Pancreas (tissue), 10 donors: ENCODE measurements at regions not wholly inside any gene's neighbourhood (a gene's known extent, or its start where the extent isn't known, plus 50 kb on each side); places are given as distances from the start of the nearest gene placed in this dataset.

ENCODE experiments used
- ATAC-seq, 4 donors: fragments of 200-7000 bp; cut with Tn5 transposase; one replicate each; pipeline versions ENCODE4 v1.8.0 to v1.9.1; 2020; ENCODE audit warnings: mild to moderate bottlenecking in 4 of 4, moderate library complexity in 4 of 4
- DNase-seq, 6 donors: peaks; one replicate each; pipeline ENCODE4 v3.0.0-alpha.2; 2020
- FAIRE-seq: peaks from 2 replicates; lab custom pipeline; 2012; peaks lifted over from hg19 to GRCh38; lab: Jason Lieb, UNC
- H3K27ac ChIP-seq, 4 donors: fragments of 200-600 bp; sonication (generic); 1 replicate in 3 of 4; 2 replicates in 1 of 4; pipeline versions ENCODE4 v1.5.0 to v1.8.0; 2020
- H3K27me3 ChIP-seq, 4 donors: fragments of 200-600 bp; one replicate each; pipeline ENCODE4 v1.8.0; 2021
- H3K36me3 ChIP-seq, 3 donors: fragments of 200-600 bp; sonication (generic) in 1 of 3; one replicate each; pipeline versions ENCODE4 v1.5.0 to v1.8.0; 2020 to 2021
- H3K4me1 ChIP-seq, 3 donors: fragments of 200-600 bp; one replicate each; pipeline ENCODE4 v1.8.0; 2021
- H3K4me3 ChIP-seq, 4 donors: fragments of 200-600 bp; sonication (generic) in 2 of 4; one replicate each; pipeline versions ENCODE4 v1.5.0 to v1.8.0; 2020 to 2021
- H3K9me3 ChIP-seq, 4 donors: fragments of 200-600 bp; one replicate each; pipeline ENCODE4 v1.8.0; 2021
- WGBS, 2 donors: extraction: QIAGEN DNeasy Blood & Tissue Kit; methylation state at CpG; one replicate each; pipeline ENCODE4 v1.1.7; 2013; 5-methylcytosine and 5-hydroxymethylcytosine counted together
- intact Hi-C, 3 donors: fragments of 100-400 bp; cut with DNase I; formaldehyde crosslinking; loops; one replicate each; pipeline versions ENCODE4 v1.11.1 to v1.14.2; 2022
- TF ChIP-seq, protein P1 (sequence below), 4 donors: fragments of 200-600 bp; sonication (generic) in 3 of 4; IDR thresholded peaks; one replicate each; pipeline versions ENCODE4 v1.5.0 to v1.8.0; 2021; ENCODE audit warnings: antibody characterized with exemption in 4 of 4
- donor health status: healthy with polysubstance abuse.
- donor health status: DM: no; HTN: no; CAD: no; lungs with moderate emphysema.
- donor health status: DM: no; HTN: no; CAD: no.
- donor health status: control.
- donor health status: control.
- donor health status: Bipolar disorder and iron deficiency.
- donor health status: DM: yes; HTN: yes; CAD: no.
- donor health status: DM: no; HTN: no; CAD: no.
- donor health status: DM: no; HTN: no; CAD: no.
- donor health status: DM: yes; HTN: yes; CAD: no.

DNA sequence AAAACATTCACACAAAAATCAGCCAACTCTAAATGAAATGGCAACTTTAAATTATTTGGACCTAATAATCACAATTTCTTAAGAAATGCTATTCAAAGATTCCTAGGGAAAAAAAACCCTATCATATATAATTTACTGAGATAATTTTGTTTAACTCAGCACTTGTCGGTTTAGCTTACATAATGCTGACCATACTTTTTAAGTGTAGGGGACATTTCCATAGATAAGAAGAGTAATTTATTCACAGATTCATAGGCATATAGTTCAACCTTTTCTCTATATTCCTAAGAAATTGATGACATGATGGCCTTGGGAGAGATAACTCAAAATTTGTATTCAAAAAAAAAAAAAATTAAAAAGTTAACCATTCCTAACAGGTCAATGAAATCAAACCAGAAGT is 260.8 kb upstream of the PGRMC2 start:
- Histone ChIP-seq H3K27ac (no peak overlapping the region), H3K27me3 (no peaks in the 10 kb centered on the region), H3K36me3 (no peaks in the 10 kb centered on the region), H3K4me1 (peaks cover 3 to 7% (median 6%) of the 10 kb centered on the region in 3 donors), H3K9me3 (no peaks in the 10 kb centered on the region), H3K4me3 (no peak overlapping the region)
- WGBS, 2 donors = 91 to 92% methylated on average over 1 of the region's 1 CpG
- intact Hi-C loops = no loop called here
- DNase-seq = no peak
- no peak for ATAC-seq
- TF ChIP-seq, protein P1, sequence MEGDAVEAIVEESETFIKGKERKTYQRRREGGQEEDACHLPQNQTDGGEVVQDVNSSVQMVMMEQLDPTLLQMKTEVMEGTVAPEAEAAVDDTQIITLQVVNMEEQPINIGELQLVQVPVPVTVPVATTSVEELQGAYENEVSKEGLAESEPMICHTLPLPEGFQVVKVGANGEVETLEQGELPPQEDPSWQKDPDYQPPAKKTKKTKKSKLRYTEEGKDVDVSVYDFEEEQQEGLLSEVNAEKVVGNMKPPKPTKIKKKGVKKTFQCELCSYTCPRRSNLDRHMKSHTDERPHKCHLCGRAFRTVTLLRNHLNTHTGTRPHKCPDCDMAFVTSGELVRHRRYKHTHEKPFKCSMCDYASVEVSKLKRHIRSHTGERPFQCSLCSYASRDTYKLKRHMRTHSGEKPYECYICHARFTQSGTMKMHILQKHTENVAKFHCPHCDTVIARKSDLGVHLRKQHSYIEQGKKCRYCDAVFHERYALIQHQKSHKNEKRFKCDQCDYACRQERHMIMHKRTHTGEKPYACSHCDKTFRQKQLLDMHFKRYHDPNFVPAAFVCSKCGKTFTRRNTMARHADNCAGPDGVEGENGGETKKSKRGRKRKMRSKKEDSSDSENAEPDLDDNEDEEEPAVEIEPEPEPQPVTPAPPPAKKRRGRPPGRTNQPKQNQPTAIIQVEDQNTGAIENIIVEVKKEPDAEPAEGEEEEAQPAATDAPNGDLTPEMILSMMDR (IDR thresholded peaks at IDR 0.05) = no peak
- FAIRE-seq = no peak

DNA sequence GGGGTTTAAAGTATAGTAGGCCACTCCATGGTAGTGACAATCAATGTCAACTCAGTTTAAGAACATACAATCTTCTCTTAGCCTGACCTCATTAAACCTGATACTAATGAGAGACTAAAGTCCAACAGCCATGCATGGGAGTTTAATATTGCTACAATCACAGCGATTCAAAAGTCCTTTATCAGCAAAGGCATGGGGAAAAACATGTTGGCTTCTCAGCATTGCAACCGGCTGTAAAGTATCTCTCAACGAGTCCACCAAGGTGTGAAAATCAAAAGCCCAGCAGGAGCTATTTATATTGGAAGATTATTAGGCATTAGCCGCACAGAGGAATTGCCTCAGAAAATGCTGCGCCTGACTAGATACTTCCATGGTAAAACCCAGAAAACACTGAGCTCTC is 256.7 kb upstream of the PGRMC2 start:
- intact Hi-C loops = no loop called here
- ATAC-seq (peak in 1 of 4 donors; percentile 25), FAIRE-seq (no peak), DNase-seq (no peak)
- no peaks in the 10 kb centered on the region for H3K36me3 ChIP-seq
- H3K4me3 ChIP-seq = no peak overlapping the region
- no peaks in the 10 kb centered on the region for H3K4me1 ChIP-seq
- H3K27me3 ChIP-seq = no peaks in the 10 kb centered on the region
- WGBS, 2 donors = 56 to 63% methylated on average over 5 of the region's 5 CpGs
- no peak overlapping the region for H3K27ac ChIP-seq
- TF ChIP-seq, protein P1 (IDR thresholded peaks at IDR 0.05) = no peak
- H3K9me3 ChIP-seq = no peaks in the 10 kb centered on the region

DNA sequence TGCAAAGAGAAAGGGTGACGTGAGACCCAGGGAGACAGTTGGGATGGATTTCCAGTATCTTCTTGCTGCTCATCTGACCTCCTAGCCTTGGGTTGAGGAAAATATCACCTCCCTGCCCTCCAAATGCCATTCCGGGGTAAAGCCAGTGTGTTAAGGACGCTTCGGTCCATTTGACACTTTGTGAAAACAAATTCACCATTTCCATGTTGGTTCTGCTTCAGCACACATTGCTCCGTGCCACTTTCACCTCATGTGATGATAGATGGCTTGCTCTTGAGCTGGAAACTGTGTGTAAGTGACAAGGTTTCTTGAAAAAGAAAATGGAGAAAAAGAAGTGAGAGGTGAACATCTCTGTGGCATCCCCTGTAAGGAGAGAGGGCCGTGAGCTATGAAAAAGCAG is 256.1 kb upstream of the PGRMC2 start:
- Histone ChIP-seq H3K4me3 (no peak overlapping the region), H3K36me3 (no peaks in the 10 kb centered on the region), H3K9me3 (no peaks in the 10 kb centered on the region), H3K4me1 (no peaks in the 10 kb centered on the region), H3K27ac (no peak overlapping the region), H3K27me3 (no peaks in the 10 kb centered on the region)
- TF ChIP-seq, protein P1 (IDR thresholded peaks at IDR 0.05) = no peak
- FAIRE-seq (no peak), DNase-seq (no peak), ATAC-seq (peak in 1 of 4 donors; percentile 43)
- intact Hi-C loops = no loop called here
- 85 to 93% methylated on average over 6 of the region's 6 CpGs for WGBS, 2 donors

DNA sequence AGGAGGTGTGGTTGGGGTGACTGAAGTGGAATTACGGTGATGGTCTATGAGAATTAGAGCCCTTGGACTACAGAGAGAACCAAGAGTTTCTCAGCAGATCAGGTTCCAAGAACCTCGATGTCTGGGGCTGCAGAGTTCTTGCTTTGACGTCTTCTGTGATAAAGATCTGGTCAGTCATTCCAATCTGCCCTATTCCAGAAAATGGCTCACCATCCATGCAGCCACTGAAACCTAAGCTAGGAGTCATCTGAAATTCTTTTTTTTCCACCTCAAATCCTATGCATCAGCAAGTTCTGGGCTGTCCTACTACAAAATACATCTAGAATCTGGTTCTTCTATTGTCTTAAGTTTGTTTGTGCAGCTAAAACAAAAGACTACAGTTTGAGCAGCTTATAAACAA is 254.4 kb upstream of the PGRMC2 start:
- intact Hi-C loops = no loop called here
- H3K9me3 ChIP-seq = no peaks in the 10 kb centered on the region

DNA sequence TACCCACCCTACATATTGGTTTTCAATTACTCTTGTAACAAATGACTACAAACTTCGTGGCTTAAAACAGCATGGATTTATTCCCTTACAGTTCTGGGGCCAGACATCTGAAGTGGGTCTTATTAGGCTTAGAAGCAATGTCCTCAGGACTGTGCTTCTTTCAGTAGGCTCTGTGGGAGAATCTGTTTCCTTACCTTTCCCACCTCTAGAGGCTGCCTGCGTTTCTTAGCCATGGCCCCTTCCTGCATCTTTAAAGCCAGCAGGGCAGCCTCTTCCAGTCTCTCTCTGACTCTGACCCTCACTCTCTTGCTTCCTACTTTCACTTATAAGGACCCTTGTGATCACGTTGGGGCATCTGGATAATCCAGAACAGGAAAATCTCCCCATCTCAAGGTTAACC is 252.5 kb upstream of the PGRMC2 start:
- TF ChIP-seq, protein P1 (IDR thresholded peaks at IDR 0.05) = no peak
- no peak for ATAC-seq
- intact Hi-C loops = no loop called here
- FAIRE-seq = no peak
- no peaks in the 10 kb centered on the region for H3K9me3 ChIP-seq
- H3K4me1 ChIP-seq = no peaks in the 10 kb centered on the region
- no peaks in the 10 kb centered on the region for H3K36me3 ChIP-seq
- no peaks in the 10 kb centered on the region for H3K27me3 ChIP-seq
- H3K27ac ChIP-seq = no peak overlapping the region
- WGBS, 2 donors = 52 to 55% methylated on average over 3 of the region's 3 CpGs
- no peak for DNase-seq
- H3K4me3 ChIP-seq = no peak overlapping the region

More for the DNA sequence above, 254.4 kb upstream of the PGRMC2 start:
- DNase-seq (no peak), ATAC-seq (no peak), FAIRE-seq (no peak)
- TF ChIP-seq, protein P1 (IDR thresholded peaks at IDR 0.05) = no peak
- Histone ChIP-seq H3K27me3 (no peaks in the 10 kb centered on the region), H3K27ac (no peak overlapping the region), H3K4me1 (no peaks in the 10 kb centered on the region), H3K36me3 (no peaks in the 10 kb centered on the region), H3K4me3 (no peak overlapping the region)
- WGBS, 2 donors = 68 to 88% methylated on average over 3 of the region's 3 CpGs
